ENCODE measurements at regions not wholly inside any gene's neighbourhood (a gene's known extent, or its start where the extent isn't known, plus 50 kb on each side); places are given as distances from the start of the nearest gene placed in this dataset.

DNA sequence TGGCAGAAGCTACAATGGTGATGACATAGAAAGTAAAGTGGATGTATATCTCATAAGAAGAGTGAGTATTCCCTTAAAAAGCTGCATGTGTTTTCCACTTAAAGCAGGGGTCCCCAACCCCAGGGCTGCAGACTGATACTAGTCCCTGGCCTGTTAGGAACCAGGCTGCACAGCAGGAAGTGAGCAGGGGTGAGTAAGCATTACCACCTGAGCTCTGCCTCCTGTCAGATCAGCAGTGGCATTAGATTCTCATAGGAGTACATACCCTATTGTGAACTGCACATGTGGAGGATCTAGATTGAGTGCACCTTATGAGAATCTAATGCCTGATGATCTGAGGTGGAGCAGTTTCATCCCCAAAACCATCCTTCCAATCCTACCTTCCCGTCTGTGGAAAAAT lies 126.1 kb upstream of the CMC1 start:
- TF ChIP-seq, protein P1, sequence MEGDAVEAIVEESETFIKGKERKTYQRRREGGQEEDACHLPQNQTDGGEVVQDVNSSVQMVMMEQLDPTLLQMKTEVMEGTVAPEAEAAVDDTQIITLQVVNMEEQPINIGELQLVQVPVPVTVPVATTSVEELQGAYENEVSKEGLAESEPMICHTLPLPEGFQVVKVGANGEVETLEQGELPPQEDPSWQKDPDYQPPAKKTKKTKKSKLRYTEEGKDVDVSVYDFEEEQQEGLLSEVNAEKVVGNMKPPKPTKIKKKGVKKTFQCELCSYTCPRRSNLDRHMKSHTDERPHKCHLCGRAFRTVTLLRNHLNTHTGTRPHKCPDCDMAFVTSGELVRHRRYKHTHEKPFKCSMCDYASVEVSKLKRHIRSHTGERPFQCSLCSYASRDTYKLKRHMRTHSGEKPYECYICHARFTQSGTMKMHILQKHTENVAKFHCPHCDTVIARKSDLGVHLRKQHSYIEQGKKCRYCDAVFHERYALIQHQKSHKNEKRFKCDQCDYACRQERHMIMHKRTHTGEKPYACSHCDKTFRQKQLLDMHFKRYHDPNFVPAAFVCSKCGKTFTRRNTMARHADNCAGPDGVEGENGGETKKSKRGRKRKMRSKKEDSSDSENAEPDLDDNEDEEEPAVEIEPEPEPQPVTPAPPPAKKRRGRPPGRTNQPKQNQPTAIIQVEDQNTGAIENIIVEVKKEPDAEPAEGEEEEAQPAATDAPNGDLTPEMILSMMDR (IDR thresholded peaks at IDR 0.05), result no peak
- TF ChIP-seq EZH2 (IDR thresholded peaks at IDR 0.05), result no peak
